ENCODE measurements at regions not wholly inside any gene's neighbourhood (a gene's known extent, or its start where the extent isn't known, plus 50 kb on each side); places are given as distances from the start of the nearest gene placed in this dataset.
A peak's percentile ranks its signal among the peaks of the same experiment; 100 is the strongest.

GRCh38 chr6:66662721-66663507 is 955.9 kb upstream of the EYS start:
- H3K27me3 ChIP-seq (replicated peaks in 1 of 4; ENCODE audit: control insufficient read depth in 3 of 4, extremely low read depth in 1 of 4, insufficient read depth in 3 of 4, low read length in 3 of 4), result no peaks in the 10 kb centered on the region
- no peak overlapping the region for H2BK15ac ChIP-seq (ENCODE audit: low read length)
- H4K8ac ChIP-seq (ENCODE audit: extremely low read depth, insufficient read depth, low read length), result no peak overlapping the region
- H3K23ac ChIP-seq (ENCODE audit: insufficient read length), result no peak overlapping the region
- no peak overlapping the region for H2BK5ac ChIP-seq (ENCODE audit: low read depth, low read length)
- H3K4me2 ChIP-seq (ENCODE audit: insufficient read depth in 1 of 2, low read depth in 2 of 2, low read length in 2 of 2), result peak overlapping the region in 1 of 2 experiments; percentile 5; a peak in 1 of 4 replicates
- no peak overlapping the region for H2AK5ac ChIP-seq (ENCODE audit: low read depth, low read length)
- H3K56ac ChIP-seq (replicated peaks; ENCODE audit: insufficient read length, low read depth, low read length), result no peak overlapping the region
- H2AFZ ChIP-seq (ENCODE audit: low read length), result 0 out of 2 replicates have a peak overlapping the region, but pooled peaks have one; percentile 8
- H3K27ac ChIP-seq (ENCODE audit: low read depth, low read length), result no peak overlapping the region
- H3K4me1 ChIP-seq (replicated peaks in 1 of 4; ENCODE audit: control insufficient read depth in 3 of 4, insufficient read depth in 4 of 4, low read length in 3 of 4), result peaks cover 0 to 7% (median 0%) of the 10 kb centered on the region in 4 experiments; a peak in 2 of 7 replicates
- no peaks in the 10 kb centered on the region for H3K79me1 ChIP-seq (ENCODE audit: low read depth, low read length)
- DNase-seq (ENCODE audit: low read depth in 1 of 2, low spot score in 2 of 2) (no peak), FAIRE-seq (peak; percentile 28)
- no peak overlapping the region for H2BK120ac ChIP-seq (replicated peaks; ENCODE audit: low read depth, low read length)
- H2BK20ac ChIP-seq (ENCODE audit: low read length), result no peak overlapping the region
- no peaks in the 10 kb centered on the region for H3K36me3 ChIP-seq (ENCODE audit: control insufficient read depth in 2 of 4, insufficient read depth in 4 of 4, low read length in 3 of 4)
- no peak overlapping the region for H3K4ac ChIP-seq (replicated peaks; ENCODE audit: insufficient read length, low read depth, low read length)
- H3K18ac ChIP-seq (ENCODE audit: extremely low read depth, low read length), result no peak overlapping the region
- no peak overlapping the region for H3K9ac ChIP-seq (replicated peaks in 1 of 4; ENCODE audit: extremely low read depth in 1 of 4, low read depth in 3 of 4, low read length in 3 of 4)
- no peak overlapping the region for H4K5ac ChIP-seq (ENCODE audit: insufficient read length, low read depth, low read length)
- peak overlapping the region in 1 of 4 experiments; percentile 22; a peak in 1 of 8 replicates for H3K4me3 ChIP-seq (ENCODE audit: extremely low read depth in 1 of 4, insufficient read depth in 2 of 4, low read depth in 3 of 4, low read length in 4 of 4)
- no peaks in the 10 kb centered on the region for H3K23me2 ChIP-seq (ENCODE audit: low read depth, low read length)
- ChIA-PET CTCF (ENCODE audit: partially characterized antibody) (interaction anchor here (0.6 to 1.9 kb wide), 2 partner anchors 12 to 13 kb away, joined by 3 to 5 read pairs; no protein-coding TSS in a partner anchor), POLR2A (ENCODE audit: partially characterized antibody) (no interaction called here)
- no peak overlapping the region for H3K14ac ChIP-seq (ENCODE audit: insufficient read length)
- H4K20me1 ChIP-seq (replicated peaks in 1 of 2; ENCODE audit: control insufficient read depth in 1 of 2, insufficient read depth in 2 of 2, low read length in 2 of 2), result no peaks in the 10 kb centered on the region
- H4K91ac ChIP-seq (replicated peaks; ENCODE audit: insufficient read length, low read length), result no peak overlapping the region
- WGBS, 2 experiments (ENCODE audit: extremely low coverage in 1 of 2, insufficient coverage in 1 of 2, insufficient read length in 1 of 2, insufficient replicate concordance in 2 of 2, low coverage in 1 of 2, low lambda C conversion rate in 2 of 2, missing lambda C conversion rate in 1 of 2), result 76% methylated on average over 6 of the region's 6 CpGs; no CpG with 5 or more reads in 1 of the 2 experiments
- no peaks in the 10 kb centered on the region for H3K79me2 ChIP-seq (ENCODE audit: control insufficient read depth in 1 of 2, insufficient read depth in 2 of 2, low read length in 2 of 2)
- no peaks in the 10 kb centered on the region for H3K9me3 ChIP-seq (ENCODE audit: insufficient read depth in 2 of 2, low read depth in 1 of 2, low read length in 1 of 2)
- no peak overlapping the region for H2BK12ac ChIP-seq (ENCODE audit: low read depth, low read length)
- TF ChIP-seq CBX8 (IDR thresholded peaks at IDR 0.05; ENCODE audit: borderline replicate concordance, low read depth, low read length) (no peak), KDM1A (IDR thresholded peaks at IDR 0.05; ENCODE audit: borderline replicate concordance, low read length) (no peak), KDM5A (IDR thresholded peaks at IDR 0.05; ENCODE audit: low read length) (no peak), RFX5 (IDR thresholded peaks at IDR 0.05; ENCODE audit: borderline replicate concordance, low read depth, low read length) (no peak), CTBP2 (IDR thresholded peaks at IDR 0.05; ENCODE audit: borderline replicate concordance, insufficient read depth, insufficient read length, low read length) (no peak), POLR2AphosphoS5 (IDR thresholded peaks at IDR 0.05; ENCODE audit: low read depth, low read length) (no peak), EZH2 (IDR thresholded peaks at IDR 0.05; ENCODE audit: low read depth, low read length, severe bottlenecking) (no peak), TCF12 (IDR thresholded peaks at IDR 0.05; ENCODE audit: low read depth, low read length) (no peak), ASH2L (IDR thresholded peaks at IDR 0.05; ENCODE audit: low read length) (no peak)

Data from H1 (cell line).